GM18519 (cell line): ENCODE measurements at regions not wholly inside any gene's neighbourhood (a gene's known extent, or its start where the extent isn't known, plus 50 kb on each side); places are given as distances from the start of the nearest gene placed in this dataset.
"Not testable (repeated sequence)": the region's sequence is repeated elsewhere in the genome, so short reads cannot be mapped to it uniquely, and the experiment has no call there.

Experiments
- ATAC-seq: cut with Tn5 transposase; IDR thresholded peaks from one replicate; pipeline ENCODE4 v1.9.1; 2021; ENCODE audit warnings: mild to moderate bottlenecking, moderate library complexity; ENCODE audit not compliant: unreplicated experiment, low FRiP score

GRCh38 chr18:23311351-23312121, 141.6 kb upstream of the RIOK3 start:
- no peak for ATAC-seq

GRCh38 chr18:23313379-23313778, 139.7 kb upstream of the RIOK3 start:
- no peak for ATAC-seq

DNA sequence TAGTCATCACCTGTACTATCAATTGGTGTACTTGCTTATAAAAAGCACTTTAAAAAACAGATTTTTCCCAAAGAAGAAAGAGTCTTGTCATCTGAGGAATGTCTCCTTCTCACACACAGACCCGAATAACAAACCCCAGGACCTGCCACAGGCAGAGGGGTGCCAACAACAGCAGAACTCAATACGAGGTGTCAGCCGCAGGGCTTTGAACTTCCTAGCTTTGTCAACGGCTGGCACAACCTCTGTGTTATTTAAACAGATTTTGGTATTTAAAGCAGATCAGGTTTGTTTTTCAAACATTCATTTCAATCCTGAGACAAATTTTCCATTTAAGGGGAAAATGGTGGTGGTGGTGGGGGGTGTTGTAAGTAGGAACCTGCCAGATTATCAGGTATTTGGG, 138.4 kb upstream of the RIOK3 start:
- no peak for ATAC-seq

DNA sequence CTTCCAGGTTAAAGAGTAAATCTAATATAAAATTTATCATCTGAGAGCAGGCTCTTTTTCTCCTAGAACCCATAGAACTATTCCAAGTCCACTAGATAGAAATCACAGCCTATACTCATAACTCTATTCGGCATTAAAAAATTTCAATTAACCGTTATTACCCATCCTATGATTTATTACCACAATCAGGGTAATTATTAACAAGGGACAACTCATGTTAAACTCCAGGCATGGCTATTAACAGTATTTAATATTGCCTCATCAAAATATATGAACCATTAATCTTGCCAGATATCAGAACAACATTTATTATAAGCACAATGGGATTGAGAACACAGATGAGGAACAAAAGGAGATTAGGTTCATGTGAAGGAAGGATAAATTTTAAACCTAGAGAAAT, 136.8 kb upstream of the RIOK3 start:
- no peak for ATAC-seq

GRCh38 chr18:23316988-23317387, 136.1 kb upstream of the RIOK3 start:
- ATAC-seq, result no peak

DNA sequence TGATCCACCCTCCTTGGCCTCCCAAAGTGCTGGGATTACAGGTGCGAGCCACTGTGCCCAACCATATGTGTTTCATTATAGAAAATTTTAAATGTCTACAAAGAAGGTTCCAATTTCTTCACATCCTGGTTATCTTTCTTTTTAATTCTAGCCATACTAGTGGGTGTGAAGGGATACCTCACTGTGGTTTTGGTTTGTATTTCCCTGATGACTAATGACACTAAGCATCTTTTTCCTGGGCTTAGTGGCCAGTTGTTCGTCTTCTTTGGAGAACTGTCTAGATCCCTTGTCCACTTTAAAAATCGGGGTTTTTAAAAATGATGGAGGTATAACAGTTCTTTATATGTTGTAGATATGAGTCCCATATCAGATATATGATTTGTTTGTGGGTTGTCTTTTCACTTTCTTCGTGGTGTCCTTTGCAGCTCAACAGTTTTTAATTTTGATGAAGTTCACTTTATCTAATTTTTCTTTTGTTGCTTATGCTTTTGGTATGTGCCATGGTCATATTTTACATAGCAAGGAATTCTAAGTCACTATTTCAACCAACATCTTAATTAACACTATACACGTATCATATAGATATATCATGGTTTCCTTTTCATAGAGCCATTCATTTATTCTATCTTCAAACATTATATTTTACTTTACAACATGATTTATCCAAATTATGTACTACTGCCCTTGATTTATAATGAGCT, 135.0 kb upstream of the RIOK3 start:
- no peak for ATAC-seq

- no peak for ATAC-seq
Measured at GRCh38 chr18:23320709-23321236, 132.3 kb upstream of the RIOK3 start.

DNA sequence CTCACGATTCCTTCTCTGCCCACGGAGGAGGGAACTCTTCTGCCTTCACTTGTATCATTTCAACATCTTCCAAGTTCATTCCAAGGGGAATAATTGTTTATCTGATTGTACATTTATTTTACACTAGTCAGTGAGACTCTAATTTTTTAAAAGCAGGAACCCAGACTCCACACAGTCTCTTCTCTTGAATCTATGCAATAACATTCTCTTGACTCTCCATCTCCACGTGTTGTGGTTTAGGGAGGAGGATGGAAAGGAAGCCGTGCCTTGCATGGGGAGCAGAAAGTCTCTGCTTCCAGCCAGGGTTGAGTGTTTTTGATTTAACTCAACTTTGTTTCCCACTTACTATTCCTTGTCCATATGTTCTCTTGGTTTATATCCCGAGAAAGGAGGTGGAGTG, 131.1 kb upstream of the RIOK3 start:
- ATAC-seq, result no peak

- no peak for ATAC-seq
Measured at GRCh38 chr18:23324056-23324811, 128.9 kb upstream of the RIOK3 start.

DNA sequence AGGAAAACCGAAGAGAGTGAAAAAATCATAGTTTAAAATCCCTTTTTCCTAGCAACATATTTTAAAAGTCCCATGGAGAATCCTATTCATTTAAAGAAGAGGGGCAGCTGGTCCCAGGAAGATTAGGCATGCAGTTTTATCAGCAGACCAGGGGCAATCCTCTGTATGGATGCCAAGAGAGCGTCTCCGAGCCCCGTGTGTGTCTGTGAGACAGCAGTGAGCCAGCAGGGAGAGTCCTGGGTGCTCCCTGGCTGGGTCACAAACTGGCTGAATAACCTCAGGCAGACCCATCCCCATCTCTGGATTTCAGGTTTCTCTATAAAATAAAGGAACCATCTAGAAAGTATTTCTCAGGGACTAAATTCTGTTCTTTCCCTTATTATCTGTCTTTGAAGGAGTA, 128.2 kb upstream of the RIOK3 start:
- no peak for ATAC-seq

- not testable (repeated sequence) for ATAC-seq
Measured at GRCh38 chr18:23329671-23330070, 123.4 kb upstream of the RIOK3 start.

- ATAC-seq, result no peak
Measured at GRCh38 chr18:23330423-23330822, 122.7 kb upstream of the RIOK3 start.

- ATAC-seq, result no peak
Measured at GRCh38 chr18:23331091-23331920, 121.8 kb upstream of the RIOK3 start.

GRCh38 chr18:23332356-23332755, 120.7 kb upstream of the RIOK3 start:
- no peak for ATAC-seq

GRCh38 chr18:23333827-23334226, 119.3 kb upstream of the RIOK3 start:
- ATAC-seq, result no peak

DNA sequence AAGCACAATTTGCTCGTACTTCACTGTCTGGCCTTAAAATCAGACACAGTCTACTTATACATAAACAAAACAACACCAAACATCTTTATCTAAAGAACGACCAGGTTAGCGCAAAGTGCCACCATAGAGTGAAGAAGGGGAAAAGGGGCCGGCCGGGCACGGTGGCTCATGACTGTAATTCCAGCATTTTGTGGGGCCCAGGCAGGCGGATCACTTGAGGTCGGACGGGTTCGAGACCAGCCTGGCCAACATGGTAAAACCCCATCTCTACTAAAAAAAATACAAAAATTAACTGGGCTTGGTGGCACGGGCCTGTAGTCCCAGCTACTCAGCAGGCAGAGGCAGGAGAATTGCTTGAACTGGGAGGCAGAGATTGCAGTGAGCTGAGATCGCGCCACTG, 118.5 kb upstream of the RIOK3 start:
- ATAC-seq, result no peak

- no peak for ATAC-seq
Measured at GRCh38 chr18:23336101-23336500, 117.0 kb upstream of the RIOK3 start.

DNA sequence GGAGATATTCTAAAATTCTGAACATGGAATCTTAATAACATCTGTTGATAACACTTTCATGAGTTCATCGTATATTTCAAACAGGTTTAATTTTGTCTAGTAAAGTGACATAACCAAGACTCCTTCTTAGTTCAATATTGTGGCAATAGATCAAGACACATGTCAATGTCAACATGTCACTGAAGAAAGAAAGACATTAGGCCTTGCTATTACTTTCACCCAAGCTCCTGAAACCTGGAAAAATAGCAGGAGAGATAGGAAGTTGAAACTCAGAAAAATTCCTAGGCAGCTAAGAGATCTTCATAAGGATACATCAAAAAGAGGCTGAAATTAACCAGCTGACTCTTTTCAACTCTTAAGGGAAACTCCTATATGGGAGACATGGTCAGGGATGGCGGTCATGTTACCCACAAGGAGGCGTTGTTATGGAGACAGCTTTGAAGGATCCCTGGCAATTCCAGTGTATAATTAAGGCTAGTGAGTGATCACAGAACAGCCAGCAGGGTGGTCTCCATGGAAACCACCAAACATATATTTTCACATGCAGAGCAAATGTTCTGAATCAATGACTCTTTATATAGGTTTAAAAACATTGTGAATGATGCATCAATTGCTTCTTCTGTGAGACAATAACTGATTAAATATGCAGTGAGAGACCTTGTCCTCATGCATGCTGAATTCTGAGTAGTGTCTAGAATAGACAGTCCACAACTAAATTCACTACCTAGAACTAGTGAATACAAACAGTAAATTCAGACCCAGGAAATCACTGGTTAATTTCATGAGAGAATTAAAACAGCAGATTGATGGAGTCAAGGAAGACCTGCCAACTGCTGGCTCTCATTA, 115.3 kb upstream of the RIOK3 start:
- ATAC-seq, result no peak

DNA sequence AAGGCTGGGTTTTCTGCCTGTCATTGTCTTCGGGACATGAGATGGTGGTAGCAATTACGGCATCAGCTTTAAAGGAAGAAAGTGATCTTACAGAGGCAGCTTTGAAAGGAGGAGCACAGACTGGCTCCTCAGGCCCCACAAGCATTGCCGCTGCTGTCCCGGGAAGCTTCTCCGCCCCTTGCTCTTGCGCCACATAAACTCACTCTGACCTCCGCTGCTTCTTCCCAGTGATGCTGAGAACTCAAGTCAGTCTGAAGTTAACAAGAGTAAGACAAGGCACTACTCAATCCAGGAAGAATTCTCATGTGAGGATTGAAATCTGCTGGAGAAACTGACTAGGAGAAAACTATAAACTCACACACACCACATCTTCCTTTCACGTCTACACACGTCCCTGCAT, 112.4 kb upstream of the RIOK3 start:
- ATAC-seq, result no peak
